HG03196 (cell line): ENCODE measurements at regions not wholly inside any gene's neighbourhood (a gene's known extent, or its start where the extent isn't known, plus 50 kb on each side); places are given as distances from the start of the nearest gene placed in this dataset.

Experiments
- ATAC-seq: cut with Tn5 transposase; IDR thresholded peaks from one replicate; pipeline ENCODE4 v1.9.1; 2021; ENCODE audit not compliant: unreplicated experiment

DNA sequence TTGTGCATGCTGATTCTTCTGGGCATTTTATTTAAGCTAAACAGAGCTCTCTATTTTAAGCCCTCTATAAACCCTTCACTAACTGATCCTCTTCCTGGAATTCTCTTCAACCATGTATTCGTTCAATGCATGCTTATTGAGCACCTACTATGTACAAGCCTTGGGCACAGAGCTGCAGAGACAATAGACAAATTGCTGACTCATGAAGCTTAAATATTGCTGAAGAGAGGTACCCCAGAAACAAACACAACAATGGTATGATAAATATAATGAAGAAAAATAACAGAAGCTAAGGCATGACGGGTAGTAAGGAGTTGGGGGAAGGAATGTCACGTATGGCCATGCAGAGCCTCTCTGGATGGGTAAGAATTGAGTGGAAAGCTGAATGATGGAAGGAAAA lies 222.2 kb downstream of the PPARGC1A start:
- no peak for ATAC-seq

DNA sequence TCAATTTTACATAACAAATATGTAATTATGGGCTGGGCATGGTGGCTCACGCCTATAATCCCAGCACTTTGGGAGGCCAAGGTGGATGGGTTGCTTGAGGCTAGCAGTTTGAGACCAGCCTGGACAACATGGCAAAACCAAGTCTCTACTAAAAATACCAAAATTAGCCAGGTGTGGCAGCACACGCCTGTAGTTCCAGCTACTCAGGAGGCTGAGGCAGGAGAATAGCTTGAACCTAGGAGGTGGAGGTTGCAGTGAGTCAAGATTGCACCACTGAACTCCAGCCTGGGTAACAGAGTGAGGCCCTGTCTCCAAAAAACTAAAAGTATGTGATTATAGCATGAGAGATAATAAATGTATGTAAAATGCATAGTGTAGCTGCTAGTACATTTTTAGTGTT lies 229.0 kb downstream of the PPARGC1A start:
- ATAC-seq = no peak

DNA sequence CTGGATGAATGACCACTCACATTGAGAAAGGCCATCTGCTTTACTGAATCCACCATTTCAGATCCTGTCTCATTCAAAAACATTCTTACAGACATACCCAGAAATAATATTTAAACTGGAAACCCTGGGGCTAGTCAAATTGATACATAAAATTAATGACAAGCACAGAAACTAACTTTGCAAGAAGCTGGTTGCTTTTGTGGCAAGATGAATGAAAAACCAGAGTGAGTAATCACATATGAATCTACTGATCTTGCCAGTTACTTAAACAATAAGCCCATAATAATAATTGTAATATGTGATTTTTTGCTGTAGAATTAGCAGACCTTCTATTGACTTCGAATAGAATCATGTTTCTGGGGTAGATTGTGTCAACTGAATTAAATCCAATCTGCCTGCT lies 235.1 kb downstream of the PPARGC1A start:
- no peak for ATAC-seq

DNA sequence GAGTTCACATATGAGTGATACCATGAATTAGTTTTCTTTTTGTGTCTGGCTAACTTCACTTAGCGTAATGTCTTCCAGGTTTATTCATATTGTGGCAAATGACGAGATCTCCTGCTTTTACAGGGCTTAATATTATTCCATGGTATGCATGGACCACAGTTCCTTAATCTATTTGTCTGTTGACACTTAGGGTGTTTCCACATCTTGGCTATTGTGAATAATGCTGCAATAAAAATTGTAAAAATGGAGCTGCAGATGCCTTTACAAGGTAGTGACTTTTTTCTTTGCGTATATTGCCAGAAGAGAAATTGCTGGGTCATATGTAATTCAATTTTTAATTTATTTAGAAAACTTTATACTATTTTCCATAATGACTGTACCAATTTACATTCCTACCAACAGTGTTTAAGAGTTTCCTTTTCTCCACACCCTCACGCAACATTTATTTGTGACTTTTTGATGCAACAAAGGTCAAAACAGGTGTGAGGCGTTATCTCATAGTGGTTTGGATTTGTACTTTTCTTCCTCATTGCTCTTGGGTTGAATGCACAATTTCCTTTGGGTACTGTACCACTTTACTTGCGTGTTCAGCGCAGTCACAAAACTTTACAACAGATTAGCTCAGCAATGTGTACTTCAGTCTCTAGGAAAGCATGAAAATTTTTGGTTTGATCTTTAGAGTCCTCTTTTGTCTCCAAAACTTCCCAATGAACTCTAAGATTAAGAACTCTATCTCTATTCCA lies 240.8 kb downstream of the PPARGC1A start:
- no peak for ATAC-seq

DNA sequence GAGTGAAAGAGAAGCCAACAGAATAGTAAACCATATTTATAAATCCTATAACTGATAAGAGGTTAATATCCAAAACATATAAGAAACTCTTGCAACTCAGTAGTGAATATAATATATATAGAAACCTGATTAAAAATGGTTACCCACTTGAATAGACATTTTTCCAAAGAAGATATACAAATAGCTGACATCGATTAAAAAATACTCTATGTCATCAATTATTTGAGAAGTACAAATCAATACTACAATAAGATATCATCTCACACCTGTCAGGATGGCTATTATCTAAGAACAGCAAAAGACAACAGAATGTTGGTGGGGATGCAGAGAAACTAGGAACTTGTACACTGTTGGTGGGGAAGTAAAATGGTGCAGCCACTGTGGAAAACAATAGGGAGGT lies 254.4 kb downstream of the PPARGC1A start:
- no peak for ATAC-seq

DNA sequence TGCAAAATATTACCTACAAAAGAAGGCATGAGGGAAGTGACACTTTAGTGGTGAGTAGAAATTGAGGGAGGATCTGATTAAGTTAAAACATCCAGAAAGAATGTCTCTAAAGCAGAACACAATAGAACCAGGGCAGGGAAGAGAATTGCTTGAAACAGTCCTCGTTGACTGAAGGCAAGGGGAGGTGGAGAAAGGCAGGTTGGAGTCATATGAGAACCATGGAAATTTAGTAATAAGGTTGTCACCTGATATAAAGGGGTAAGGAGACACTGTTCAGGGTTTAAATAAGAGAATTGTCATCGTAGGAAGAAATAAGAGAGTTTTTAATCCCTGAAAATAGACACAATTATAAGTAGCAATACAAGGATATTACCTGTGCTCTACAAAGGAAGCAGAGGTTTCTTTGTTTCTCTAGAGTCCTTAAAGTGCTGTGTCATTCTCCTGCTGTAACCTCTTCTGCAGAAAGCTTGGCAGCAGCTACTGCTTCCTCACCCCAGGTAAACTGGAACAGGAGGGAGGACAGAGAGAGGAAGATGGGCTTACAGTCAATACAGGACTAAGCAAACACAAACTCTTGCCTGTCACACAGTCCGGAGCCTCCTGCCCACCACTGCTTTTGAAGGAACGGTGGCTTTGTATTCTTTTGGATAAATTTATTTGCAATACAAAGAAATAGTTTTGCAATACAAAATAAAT lies 258.4 kb downstream of the PPARGC1A start:
- no peak for ATAC-seq

DNA sequence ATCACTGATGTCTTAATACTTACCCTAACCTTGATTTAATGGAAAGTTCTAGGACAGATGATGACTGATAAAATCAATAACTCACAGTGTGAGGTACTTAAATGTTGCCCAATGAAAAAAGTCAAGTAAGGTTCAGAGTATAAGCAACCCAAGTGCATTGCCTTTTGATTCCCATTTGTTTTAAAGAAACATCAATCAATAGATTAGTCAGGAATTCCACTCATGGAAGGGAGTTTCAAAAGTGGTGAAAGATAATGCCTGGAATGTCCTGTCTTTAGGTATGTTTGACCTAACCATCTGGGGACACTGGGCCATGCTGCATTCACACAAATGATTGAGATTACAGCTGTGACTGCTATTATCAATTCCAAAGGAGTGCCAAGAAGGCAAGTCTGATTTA lies 259.7 kb downstream of the PPARGC1A start:
- no peak for ATAC-seq

DNA sequence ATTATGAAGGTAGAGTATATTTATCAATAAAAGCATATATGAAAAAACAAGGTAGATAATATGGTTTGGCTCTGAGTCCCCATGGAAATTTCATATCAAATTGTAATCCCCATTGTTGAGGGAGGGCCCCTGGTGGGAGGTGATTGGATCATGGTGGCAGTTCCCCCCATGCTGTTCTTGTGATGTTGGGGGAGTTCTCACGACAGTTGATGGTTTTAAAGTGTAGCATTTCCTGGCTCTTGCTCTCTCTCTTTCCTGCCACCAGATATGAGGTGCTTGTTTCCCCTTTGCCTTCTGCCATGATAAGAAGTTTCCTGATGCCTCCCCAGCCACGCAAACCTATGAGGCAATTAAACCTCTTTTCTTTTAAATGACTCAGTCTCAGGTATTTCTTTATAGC lies 260.4 kb downstream of the PPARGC1A start:
- ATAC-seq = no peak

DNA sequence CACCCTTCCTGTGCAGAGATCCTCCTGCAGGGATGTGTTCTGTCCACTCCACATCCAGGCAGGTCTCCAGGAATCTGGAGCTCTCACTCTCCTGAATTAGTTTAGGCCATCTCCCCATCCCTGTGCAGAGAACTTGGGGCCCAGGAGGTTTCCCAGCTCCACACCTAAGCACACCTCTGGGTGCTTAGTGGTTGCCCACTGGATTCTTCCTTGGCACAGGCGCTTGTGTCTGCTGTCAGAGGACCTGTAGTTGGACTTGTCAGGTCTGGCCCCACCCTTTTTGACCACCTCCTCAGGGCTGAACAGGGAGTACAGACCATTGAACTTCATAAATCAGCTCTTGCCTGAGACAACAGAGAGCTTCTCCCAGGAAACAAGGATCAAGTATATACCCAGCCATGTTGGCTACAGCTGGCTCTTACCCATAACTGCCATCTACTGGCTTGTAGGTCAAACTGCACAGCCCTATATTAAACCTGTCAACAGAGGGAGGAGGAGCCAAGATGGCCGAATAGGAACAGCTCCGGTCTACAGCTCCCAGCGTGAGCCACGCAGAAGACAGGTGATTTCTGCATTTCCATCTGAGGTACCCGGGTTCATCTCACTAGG lies 275.5 kb downstream of the PPARGC1A start:
- ATAC-seq = no peak

DNA sequence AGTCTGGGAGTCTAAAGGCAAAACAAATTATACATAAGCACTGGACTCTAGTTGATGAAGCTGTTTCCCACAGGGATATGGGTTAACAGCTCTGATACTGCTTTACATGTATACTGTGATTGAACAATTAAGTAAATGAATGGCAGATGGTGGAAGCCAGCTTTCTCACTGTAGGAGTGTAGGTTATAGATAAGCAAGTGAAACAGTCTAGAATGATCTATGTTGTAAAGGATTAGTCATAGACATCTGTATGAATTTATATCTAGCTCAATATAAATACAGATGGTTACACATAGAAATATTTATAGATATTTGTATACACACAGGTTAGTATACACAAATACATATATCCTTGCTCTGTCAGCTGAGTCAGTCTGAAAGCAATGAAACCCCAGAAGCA lies 276.1 kb downstream of the PPARGC1A start:
- ATAC-seq = no peak

DNA sequence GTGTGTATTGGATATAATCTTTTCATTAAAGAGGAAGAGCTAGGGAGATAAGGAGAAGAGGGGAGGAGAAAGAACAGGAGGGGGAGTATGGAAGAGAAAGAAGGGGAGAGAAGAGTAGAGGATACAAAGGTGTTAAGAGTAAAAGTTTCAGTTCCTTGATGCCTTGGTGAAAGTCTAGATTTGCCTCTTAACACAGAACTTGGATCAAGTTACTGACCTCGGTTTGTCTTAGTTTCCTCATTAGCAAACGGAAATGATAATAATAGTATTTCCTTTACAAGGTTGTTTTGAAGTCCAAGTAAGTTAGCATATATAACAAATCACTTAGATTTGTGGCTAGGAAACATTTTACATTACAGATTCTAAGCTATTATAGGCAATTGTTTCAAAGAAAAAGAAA lies 287.1 kb downstream of the PPARGC1A start:
- no peak for ATAC-seq

DNA sequence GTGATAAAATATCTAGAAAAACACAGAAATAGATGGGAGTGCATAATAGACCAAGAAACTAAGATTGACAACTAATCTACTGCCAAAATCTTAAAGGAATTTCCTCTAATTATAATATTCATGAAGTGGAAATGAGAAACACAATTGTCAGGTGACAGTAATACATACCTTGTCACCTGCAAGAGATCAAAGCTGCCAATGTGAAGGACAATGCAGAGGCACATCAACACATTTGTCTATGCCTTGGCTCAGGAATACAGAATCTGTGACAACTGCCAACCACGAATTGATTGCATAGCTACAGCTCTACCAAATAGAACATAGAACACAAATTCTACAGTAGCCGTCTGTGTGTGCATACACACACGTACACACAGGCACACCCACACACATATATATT lies 295.7 kb downstream of the PPARGC1A start:
- ATAC-seq = no peak

DNA sequence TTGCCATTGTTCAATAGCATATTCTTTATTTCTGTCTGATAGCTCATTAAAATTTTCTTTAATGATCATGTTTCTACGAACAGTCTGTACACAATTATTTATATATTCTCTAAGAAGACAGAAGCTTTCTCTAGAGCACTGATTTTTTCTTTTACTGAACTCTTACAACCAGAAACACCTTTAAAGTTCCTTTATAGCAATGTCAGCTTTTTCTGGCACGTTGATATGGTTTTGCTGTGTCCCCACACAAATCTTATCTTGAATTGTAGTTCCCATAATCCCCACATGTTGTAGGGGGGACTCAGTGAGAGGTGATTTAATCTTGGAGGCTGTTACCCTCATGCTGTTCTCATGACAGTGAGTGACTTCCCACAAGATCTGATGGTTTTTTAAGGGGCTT lies 299.4 kb downstream of the PPARGC1A start:
- ATAC-seq = no peak

DNA sequence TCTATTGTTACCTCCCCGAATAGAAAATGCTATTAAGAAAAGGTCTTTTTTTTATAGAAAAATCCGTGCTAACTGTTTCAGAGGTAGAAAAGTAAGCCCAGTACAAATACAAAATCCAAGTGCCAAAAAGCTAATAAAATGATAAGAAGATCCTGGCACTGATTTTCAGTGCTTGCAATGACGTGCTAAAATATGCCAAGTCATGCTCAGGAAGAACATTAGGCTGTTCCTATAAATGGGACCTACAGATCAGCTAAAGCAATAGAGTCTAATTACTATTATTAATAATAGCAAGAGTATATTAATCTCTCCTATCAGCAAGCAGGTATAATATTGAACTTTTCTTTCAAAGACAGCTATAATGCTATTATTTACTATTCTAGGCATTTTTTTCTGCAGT lies 305.8 kb downstream of the PPARGC1A start:
- no peak for ATAC-seq

DNA sequence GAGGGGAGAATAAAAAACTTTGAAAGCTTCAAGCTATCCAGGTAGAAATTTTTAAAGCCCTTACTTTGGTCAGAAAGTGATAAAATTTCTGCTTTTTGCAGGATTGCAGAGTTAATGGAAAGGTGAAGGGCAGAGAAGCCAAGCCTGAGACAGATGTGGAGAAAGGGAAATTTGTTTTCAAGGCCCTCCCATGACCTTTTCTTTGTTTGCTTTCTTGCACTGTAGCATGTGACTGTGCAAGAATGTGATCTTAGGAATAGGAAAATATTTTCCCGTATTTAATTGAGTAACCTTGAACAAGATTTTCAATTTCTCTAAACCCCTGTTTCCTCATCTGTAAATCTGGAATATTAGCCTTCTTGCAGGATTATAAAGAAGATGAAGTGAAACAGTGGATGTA lies 307.2 kb downstream of the PPARGC1A start:
- no peak for ATAC-seq

DNA sequence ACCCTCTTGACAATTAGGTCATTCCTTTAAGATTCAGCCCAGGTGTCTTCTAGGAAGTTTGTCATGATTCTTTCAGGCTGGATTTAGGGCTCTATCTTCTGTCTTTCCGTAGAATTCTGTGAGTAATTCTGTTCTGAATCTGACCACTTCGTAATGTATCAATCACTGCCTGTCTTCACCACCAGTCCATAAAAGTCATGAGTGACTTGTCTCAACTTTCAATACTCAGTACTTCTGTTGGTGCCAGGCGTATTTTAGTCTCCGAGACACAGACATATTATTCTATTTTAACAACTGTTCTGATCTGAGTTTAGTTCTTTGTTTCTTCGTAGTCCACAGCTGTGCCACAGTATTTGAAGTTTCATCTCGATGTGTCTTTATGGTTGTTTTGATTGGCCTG lies 310.7 kb downstream of the PPARGC1A start:
- no peak for ATAC-seq

DNA sequence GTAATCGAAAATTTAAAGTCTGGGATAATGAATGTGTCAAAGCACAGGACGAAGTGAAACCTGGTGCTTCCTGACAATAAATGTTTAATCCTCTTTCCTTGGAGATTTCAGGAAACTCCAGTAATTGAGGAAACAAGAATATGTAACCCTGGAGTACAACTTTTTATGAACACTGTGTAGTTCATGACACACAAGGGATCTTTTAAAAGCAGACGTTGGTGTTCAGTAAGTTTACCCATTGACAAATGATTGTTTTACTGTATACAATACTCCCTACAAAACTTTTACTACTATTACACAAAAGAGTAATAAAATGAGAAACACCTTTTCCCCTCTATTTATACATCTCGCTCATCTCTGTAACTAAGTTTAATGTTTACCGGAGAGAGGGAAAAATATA lies 312.4 kb downstream of the PPARGC1A start:
- no peak for ATAC-seq

DNA sequence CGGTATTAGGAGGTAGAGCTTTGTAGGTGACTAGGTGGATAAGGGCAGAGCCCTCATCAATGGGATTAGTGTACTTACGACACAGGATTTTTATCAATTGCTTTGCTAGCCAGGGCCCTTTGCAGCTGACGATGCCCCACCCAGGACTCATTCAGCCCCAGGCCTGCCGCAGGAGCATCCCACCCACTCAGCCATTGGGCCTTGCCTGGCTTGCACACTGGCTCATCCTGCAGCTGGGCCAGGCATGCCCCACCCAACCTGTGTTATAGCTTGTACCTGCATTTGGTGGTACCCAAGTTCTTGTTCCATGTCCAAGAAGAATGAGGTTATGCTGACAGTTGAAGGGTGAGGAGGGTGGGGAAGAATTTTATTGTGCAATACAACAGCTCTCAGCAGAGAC lies 317.5 kb downstream of the PPARGC1A start:
- no peak for ATAC-seq

DNA sequence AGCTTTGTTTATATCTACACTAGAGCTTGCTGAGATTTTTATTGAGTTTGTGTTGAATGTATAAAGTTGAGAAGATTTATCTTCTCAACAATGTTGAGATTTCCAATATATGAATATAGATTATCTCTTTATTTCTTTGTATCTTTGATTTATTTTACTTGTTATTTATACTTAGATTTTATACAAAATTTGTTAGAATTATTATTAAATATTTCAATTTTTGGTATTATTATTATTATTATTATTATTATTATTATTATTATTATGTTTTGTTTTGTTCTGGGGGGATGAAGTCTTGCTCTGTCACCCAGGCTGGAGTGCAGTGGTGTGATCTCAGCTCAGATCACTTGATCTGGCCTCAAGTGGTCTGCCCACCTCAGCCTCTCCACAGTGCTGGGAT lies 322.5 kb downstream of the PPARGC1A start:
- no peak for ATAC-seq

DNA sequence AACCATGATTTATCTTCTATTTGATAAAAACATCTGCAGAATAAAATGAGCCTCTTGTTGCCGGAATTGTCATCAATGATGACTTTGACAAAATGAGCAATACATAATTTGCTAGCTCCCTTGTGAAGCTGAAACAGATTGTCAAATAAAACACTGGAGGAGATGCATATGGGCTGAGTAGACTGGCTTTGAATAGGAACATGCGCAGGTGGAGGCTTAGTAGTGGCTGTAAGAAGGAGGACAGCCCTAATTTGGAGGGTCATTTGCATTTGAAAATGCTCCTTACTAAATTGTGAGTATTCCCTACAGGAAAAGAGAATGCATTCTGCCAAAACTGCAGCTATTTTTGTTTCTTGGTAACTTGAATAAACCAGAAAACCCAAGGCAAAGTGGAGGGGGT lies 329.1 kb downstream of the PPARGC1A start:
- no peak for ATAC-seq

DNA sequence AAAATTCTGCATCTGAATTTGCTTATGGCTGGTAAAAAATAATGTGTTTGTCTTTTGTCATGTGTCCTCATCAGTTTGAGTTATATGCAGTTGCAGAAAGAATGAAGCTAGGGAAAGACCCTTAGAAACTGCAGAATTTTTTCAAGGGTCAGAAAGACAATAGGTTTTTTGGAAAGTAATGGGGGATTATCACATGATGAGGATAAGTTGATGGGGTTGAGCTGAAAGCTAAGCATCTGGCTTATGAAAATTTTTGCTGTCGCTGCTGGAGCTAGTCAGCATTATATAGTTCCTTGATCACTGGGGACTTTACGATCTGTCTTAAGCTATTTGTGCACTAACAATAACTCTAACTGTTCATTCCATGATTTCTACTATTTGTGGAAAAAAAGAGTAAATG lies 331.7 kb downstream of the PPARGC1A start:
- no peak for ATAC-seq

DNA sequence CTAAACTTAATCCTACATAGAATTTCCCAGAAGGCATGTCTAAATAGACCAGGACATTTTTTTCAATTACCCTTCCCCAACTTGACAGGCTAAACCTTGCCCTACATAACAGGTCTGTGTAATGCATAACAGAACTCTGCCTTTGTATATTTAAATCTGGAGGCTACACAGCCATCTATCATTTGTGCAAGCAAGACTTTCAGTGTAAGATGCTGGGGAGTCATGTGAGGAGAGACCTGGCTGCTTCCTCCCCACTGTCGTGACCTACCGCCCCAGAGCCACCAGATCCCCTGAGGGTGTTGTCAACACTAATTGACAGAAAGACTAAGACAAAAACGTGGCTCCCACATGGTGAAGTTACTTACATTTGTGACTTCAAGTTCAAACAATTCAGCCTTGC lies 342.2 kb downstream of the PPARGC1A start:
- ATAC-seq = no peak
